BE2C (cell line): ENCODE measurements at regions not wholly inside any gene's neighbourhood (a gene's known extent, or its start where the extent isn't known, plus 50 kb on each side); places are given as distances from the start of the nearest gene placed in this dataset.

Experiments
- DNase-seq: peaks from one replicate; pipeline ENCODE4 v3.0.0-alpha.2; 2020
- H3K27me3 ChIP-seq: fragments of 250-450 bp; sonication (Bioruptor Pico); 2 replicates; pipeline ENCODE4 v1.5.1; 2020; ENCODE audit warnings: mild to moderate bottlenecking
- H3K36me3 ChIP-seq: fragments of 250-450 bp; sonication (Bioruptor Pico); 2 replicates; pipeline ENCODE4 v1.5.1; 2020; ENCODE audit warnings: mild to moderate bottlenecking
- H3K4me1 ChIP-seq: fragments of 250-450 bp; sonication (Bioruptor Pico); 2 replicates; pipeline ENCODE4 v1.5.1; 2020
- H3K4me3 ChIP-seq: 2 replicates; pipeline ENCODE4 v1.5.1; 2011; ENCODE audit warnings: low read depth, low read length
- H3K9me3 ChIP-seq: fragments of 250-450 bp; sonication (Bioruptor Pico); 2 replicates; pipeline ENCODE4 v1.5.1; 2020
- CTCF ChIP-seq: IDR thresholded peaks from 2 replicates; pipeline ENCODE4 v1.5.1; 2012; ENCODE audit warnings: mild to moderate bottlenecking, low read depth, low read length

GRCh38 chr1:87568005-87568404, 239.3 kb downstream of the LMO4 start:
- TF ChIP-seq CTCF: no peak
- Histone ChIP-seq H3K4me3 (no peak overlapping the region), H3K27me3 (no peaks in the 10 kb centered on the region), H3K9me3 (no peaks in the 10 kb centered on the region), H3K4me1 (no peaks in the 10 kb centered on the region), H3K36me3 (no peaks in the 10 kb centered on the region)
- DNase-seq: no peak

GRCh38 chr1:87568911-87569310, 240.2 kb downstream of the LMO4 start:
- DNase-seq: no peak
- TF ChIP-seq CTCF: no peak
- H3K36me3 ChIP-seq: no peaks in the 10 kb centered on the region
- H3K27me3 ChIP-seq: no peaks in the 10 kb centered on the region
- no peak overlapping the region for H3K4me3 ChIP-seq
- H3K4me1 ChIP-seq: no peaks in the 10 kb centered on the region
- no peaks in the 10 kb centered on the region for H3K9me3 ChIP-seq

GRCh38 chr1:87572008-87572407, 243.3 kb downstream of the LMO4 start:
- Histone ChIP-seq H3K9me3 (no peaks in the 10 kb centered on the region), H3K36me3 (no peaks in the 10 kb centered on the region), H3K27me3 (no peaks in the 10 kb centered on the region), H3K4me3 (no peak overlapping the region), H3K4me1 (no peaks in the 10 kb centered on the region)
- no peak for DNase-seq
- TF ChIP-seq CTCF: no peak

GRCh38 chr1:87572891-87573290, 244.2 kb downstream of the LMO4 start:
- no peaks in the 10 kb centered on the region for H3K4me1 ChIP-seq
- H3K9me3 ChIP-seq: no peaks in the 10 kb centered on the region
- no peaks in the 10 kb centered on the region for H3K27me3 ChIP-seq
- no peaks in the 10 kb centered on the region for H3K36me3 ChIP-seq
- TF ChIP-seq CTCF: no peak
- no peak for DNase-seq
- H3K4me3 ChIP-seq: no peak overlapping the region

GRCh38 chr1:87575528-87575927, 246.8 kb downstream of the LMO4 start:
- no peaks in the 10 kb centered on the region for H3K4me1 ChIP-seq
- H3K9me3 ChIP-seq: no peaks in the 10 kb centered on the region
- no peak overlapping the region for H3K4me3 ChIP-seq
- DNase-seq: no peak
- H3K27me3 ChIP-seq: no peaks in the 10 kb centered on the region
- no peak for TF ChIP-seq CTCF
- no peaks in the 10 kb centered on the region for H3K36me3 ChIP-seq

- Histone ChIP-seq H3K9me3 (no peaks in the 10 kb centered on the region), H3K36me3 (no peaks in the 10 kb centered on the region), H3K4me1 (no peaks in the 10 kb centered on the region), H3K27me3 (no peaks in the 10 kb centered on the region), H3K4me3 (no peak overlapping the region)
- no peak for TF ChIP-seq CTCF
- DNase-seq: no peak
Measured at GRCh38 chr1:87578464-87578863, 249.8 kb downstream of the LMO4 start.
